Mucosa of descending colon (tissue), 3 donors: ENCODE measurements at regions not wholly inside any gene's neighbourhood (a gene's known extent, or its start where the extent isn't known, plus 50 kb on each side); places are given as distances from the start of the nearest gene placed in this dataset.

ENCODE experiments used
- ATAC-seq: fragments of 200-7000 bp; cut with Tn5 transposase; one replicate; pipeline ENCODE4 v1.9.1; 2020; ENCODE audit warnings: mild to moderate bottlenecking, moderate library complexity
- DNase-seq, 3 donors: peaks; one replicate each; pipeline ENCODE4 v3.0.0-alpha.2; 2020
- H3K36me3 ChIP-seq: fragments of 200-600 bp; one replicate; pipeline ENCODE4 v1.8.0; 2021; ENCODE audit warnings: low read depth, mild to moderate bottlenecking
- H3K4me1 ChIP-seq: fragments of 200-600 bp; one replicate; pipeline ENCODE4 v1.8.0; 2021; ENCODE audit warnings: low read depth, mild to moderate bottlenecking
- H3K4me3 ChIP-seq: fragments of 200-600 bp; one replicate; pipeline ENCODE4 v1.8.0; 2021; ENCODE audit warnings: mild to moderate bottlenecking
- H3K9me3 ChIP-seq: fragments of 200-600 bp; one replicate; pipeline ENCODE4 v1.8.0; 2021; ENCODE audit warnings: mild to moderate bottlenecking
- intact Hi-C, 2 donors: fragments of 100-400 bp; cut with DNase I in 1 of 2; cut with micrococcal nuclease in 1 of 2; formaldehyde crosslinking; loops; one replicate each; pipeline versions ENCODE4 v1.11.0 to v1.11.1; 2022; cut with DNase I, micrococcal nuclease
- TF ChIP-seq, protein P1 (sequence below): fragments of 200-600 bp; IDR thresholded peaks from one replicate; pipeline ENCODE4 v1.8.0; 2022; ENCODE audit warnings: antibody characterized with exemption, mild to moderate bottlenecking
- donor health status: DM: no; HTN: no; CAD: no; lungs with moderate emphysema.
- donor health status: DM: no; HTN: no; CAD: no.
- donor health status: DM: no; HTN: yes; CAD: no.

DNA sequence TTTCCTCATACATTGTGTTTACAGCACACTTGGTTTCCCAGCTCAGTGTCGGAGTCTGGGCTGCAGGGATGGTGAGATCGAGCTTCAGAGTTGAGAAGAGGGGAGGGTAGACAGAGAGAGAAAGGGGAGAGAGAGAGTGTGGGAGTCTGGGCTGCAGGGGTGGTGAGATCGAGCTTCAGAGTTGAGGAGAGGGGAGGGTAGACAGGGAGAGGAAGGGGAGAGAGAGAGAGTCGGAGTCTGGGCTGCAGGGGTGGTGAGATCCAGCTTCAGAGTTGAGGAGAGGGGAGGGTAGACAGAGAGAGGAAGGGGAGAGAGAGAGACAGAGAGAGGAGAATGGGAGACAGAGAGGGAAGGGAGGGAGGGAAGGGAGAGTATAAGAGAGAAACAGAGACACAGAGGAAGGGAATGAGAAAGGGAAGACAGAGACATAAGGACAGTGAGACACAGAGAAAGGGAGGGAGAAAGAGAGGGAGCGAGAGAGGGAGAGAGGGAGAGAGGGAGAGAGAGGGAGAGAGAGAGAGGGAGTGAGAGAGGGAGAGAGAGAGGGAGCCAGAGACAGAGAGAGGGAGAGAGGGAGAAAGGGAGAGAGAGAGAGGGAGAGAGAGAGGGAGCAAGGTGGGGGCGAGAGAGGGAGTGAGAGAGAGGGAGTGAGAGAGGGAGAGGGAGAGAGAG, 222.7 kb upstream of the GMDS start:
- ATAC-seq (no peak), DNase-seq (no peak)
- H3K36me3 ChIP-seq: no peaks in the 10 kb centered on the region
- intact Hi-C loops: no loop called here
- H3K9me3 ChIP-seq: no peaks in the 10 kb centered on the region
- no peaks in the 10 kb centered on the region for H3K4me1 ChIP-seq
- TF ChIP-seq, protein P1, sequence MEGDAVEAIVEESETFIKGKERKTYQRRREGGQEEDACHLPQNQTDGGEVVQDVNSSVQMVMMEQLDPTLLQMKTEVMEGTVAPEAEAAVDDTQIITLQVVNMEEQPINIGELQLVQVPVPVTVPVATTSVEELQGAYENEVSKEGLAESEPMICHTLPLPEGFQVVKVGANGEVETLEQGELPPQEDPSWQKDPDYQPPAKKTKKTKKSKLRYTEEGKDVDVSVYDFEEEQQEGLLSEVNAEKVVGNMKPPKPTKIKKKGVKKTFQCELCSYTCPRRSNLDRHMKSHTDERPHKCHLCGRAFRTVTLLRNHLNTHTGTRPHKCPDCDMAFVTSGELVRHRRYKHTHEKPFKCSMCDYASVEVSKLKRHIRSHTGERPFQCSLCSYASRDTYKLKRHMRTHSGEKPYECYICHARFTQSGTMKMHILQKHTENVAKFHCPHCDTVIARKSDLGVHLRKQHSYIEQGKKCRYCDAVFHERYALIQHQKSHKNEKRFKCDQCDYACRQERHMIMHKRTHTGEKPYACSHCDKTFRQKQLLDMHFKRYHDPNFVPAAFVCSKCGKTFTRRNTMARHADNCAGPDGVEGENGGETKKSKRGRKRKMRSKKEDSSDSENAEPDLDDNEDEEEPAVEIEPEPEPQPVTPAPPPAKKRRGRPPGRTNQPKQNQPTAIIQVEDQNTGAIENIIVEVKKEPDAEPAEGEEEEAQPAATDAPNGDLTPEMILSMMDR: no peak
- H3K4me3 ChIP-seq: no peak overlapping the region

DNA sequence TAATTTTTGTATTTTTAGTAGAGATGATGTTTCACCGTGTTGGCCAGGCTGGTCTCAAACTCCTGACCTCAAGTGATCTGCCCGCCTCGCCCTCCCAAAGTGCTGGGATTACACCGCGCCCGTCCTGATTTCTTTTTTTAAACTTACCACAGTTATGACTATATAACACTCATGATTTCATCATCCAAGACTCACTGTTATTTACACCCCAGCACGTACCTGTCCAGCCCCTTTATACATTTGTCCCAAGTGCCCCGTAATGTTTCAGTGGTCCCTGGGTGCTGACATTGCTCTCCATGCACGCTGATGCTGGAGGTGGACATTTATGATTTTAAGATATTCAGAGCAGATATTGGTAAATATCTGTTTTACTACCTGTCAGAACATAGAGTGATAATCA, 219.9 kb upstream of the GMDS start:
- ATAC-seq: no peak
- Histone ChIP-seq H3K4me3 (no peak overlapping the region), H3K4me1 (no peaks in the 10 kb centered on the region), H3K36me3 (no peaks in the 10 kb centered on the region), H3K9me3 (no peaks in the 10 kb centered on the region)
- intact Hi-C loops: no loop called here
- DNase-seq: no peak
- TF ChIP-seq, protein P1: no peak

DNA sequence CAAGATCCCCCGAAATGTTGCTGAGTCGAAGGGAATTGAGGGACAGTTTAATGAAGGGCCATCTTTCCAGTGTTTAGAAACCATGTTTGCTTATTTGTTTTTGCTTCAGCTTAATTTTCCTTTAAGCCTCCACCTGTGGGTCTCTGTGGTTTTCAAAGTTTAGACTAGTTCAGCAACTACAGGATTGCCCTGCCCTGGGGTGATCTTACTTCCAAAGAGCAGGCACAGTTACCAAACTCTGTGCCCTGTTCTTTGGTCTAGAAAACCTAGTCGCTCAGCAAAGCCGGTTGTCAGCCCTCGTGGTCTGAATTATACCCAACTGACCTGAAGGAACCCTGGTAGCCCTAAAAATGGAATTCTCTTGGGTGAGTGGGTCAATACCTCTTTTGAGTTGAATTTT, 219.2 kb upstream of the GMDS start:
- TF ChIP-seq, protein P1: no peak
- intact Hi-C loops: no loop called here
- DNase-seq: no peak

DNA sequence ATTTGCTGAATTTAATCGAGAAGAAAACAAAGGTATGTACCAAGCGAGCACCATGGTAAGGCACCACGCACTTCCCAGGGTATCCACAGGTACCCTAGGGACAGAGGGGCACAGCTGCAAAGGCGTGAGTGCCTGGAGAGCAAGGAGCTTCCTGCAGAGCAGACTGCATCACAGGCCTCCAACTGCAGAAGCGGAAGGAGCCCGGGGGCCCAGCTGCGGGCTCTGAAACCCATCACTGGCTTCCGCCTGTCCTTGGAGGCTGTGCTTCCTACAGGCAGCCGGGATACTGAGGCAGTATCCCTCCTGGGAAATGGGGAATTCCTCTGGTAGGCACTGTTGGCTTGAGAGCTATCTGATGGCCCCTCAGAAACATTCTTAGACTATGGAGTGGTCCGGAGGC, 217.4 kb upstream of the GMDS start:
- no peak for ATAC-seq
- H3K9me3 ChIP-seq: no peaks in the 10 kb centered on the region
- H3K36me3 ChIP-seq: no peaks in the 10 kb centered on the region
- H3K4me3 ChIP-seq: no peak overlapping the region
- intact Hi-C loops: no loop called here
- TF ChIP-seq, protein P1: no peak
- DNase-seq: no peak
- H3K4me1 ChIP-seq: no peaks in the 10 kb centered on the region

More for the DNA sequence above, 219.2 kb upstream of the GMDS start:
- Histone ChIP-seq H3K4me3 (no peak overlapping the region), H3K9me3 (no peaks in the 10 kb centered on the region), H3K4me1 (no peaks in the 10 kb centered on the region), H3K36me3 (no peaks in the 10 kb centered on the region)
- no peak for ATAC-seq

DNA sequence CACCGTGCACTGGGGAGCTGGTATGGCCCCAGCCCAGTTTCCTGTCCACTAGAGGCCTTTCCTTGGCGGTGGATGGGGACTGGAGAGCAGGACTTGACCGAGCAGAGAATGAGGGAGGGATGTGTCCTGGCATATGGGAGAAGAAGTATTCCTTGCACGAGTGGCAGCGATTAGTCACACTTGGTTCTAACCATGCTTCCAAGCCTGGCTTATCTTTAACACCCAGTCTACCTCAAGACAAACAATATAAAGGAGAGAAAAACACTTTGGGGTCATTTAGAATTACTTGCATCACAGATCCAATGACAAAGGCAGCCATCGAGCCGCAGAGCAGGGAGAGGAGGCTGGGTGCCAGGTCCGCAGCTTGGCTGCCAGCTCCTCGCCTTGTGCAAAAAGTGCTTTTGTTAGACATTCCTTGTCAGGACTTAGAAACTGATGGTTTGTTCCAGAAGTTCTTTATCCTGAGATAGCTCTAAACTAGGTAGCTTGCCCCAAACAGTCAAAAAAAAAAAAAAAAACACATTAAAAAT, 214.9 kb upstream of the GMDS start:
- no peak for DNase-seq
- no peaks in the 10 kb centered on the region for H3K9me3 ChIP-seq
- TF ChIP-seq, protein P1: no peak
- no peak for ATAC-seq
- intact Hi-C loops: no loop called here
- no peaks in the 10 kb centered on the region for H3K36me3 ChIP-seq
- H3K4me1 ChIP-seq: no peaks in the 10 kb centered on the region
- H3K4me3 ChIP-seq: no peak overlapping the region
